Activated CD4-positive, CD25-positive, alpha-beta regulatory T cell treated with anti-CD3 and anti-CD28 coated beads, Interleukin-2, amount 50 U/mL, for 72 hours (primary cell): ENCODE measurements at regions not wholly inside any gene's neighbourhood (a gene's known extent, or its start where the extent isn't known, plus 50 kb on each side); places are given as distances from the start of the nearest gene placed in this dataset.

ENCODE experiments used
- DNase-seq: peaks from one replicate; pipeline ENCODE4 v3.0.0; 2021

GRCh38 chr20:57114290-57115005 is 152.0 kb downstream of the BMP7 start:
- DNase-seq = no peak

GRCh38 chr20:57117296-57117695 is 149.1 kb downstream of the BMP7 start:
- no peak for DNase-seq

GRCh38 chr20:57118107-57118769 is 148.2 kb downstream of the BMP7 start:
- DNase-seq = no peak
